OCI-LY3 (cell line): ENCODE measurements at regions not wholly inside any gene's neighbourhood (a gene's known extent, or its start where the extent isn't known, plus 50 kb on each side); places are given as distances from the start of the nearest gene placed in this dataset.
A peak's percentile ranks its signal among the peaks of the same experiment; 100 is the strongest.

Source experiments
- H2AFZ ChIP-seq: fragments of 200-600, 300-600 bp; shearing (Covaris generic); 2 replicates; pipeline ENCODE4 v1.6.0; 2014; ENCODE audit warnings: antibody characterized with exemption, low read depth, low read length
- H3K27ac ChIP-seq: fragments of 200-600, 300-600 bp; sonication (generic); 2 replicates; pipeline ENCODE4 v1.5.1; 2014; ENCODE audit warnings: mild to moderate bottlenecking, low read length, moderate library complexity, mixed read lengths
- H3K27me3 ChIP-seq: fragments of 200-600, 300-600 bp; sonication (generic); 2 replicates; pipeline ENCODE4 v1.6.1; 2014; ENCODE audit warnings: low read depth, low read length, mixed read lengths
- H3K36me3 ChIP-seq: fragments of 200-600, 300-600 bp; sonication (generic); replicated peaks from 2 replicates; pipeline ENCODE3; 2014; ENCODE audit warnings: low read depth, low read length, mixed read lengths
- H3K4me1 ChIP-seq: fragments of 300-600, 200-600 bp; sonication (generic); 2 replicates; pipeline ENCODE4 v1.6.1; 2014; ENCODE audit warnings: low read length, mixed read lengths
- H3K4me2 ChIP-seq: fragments of 200-600, 300-600 bp; sonication (generic); 2 replicates; pipeline ENCODE4 v1.6.1; 2014; ENCODE audit warnings: low read length, mixed read lengths
- H3K4me3 ChIP-seq: fragments of 300-600, 200-600 bp; sonication (generic); 2 replicates; pipeline ENCODE4 v1.5.1; 2014; ENCODE audit warnings: antibody characterized with exemption, mild to moderate bottlenecking, low read length, moderate library complexity
- H3K79me2 ChIP-seq: fragments of 300-600, 200-600 bp; shearing (Covaris generic); 2 replicates; pipeline ENCODE4 v1.6.1; 2014; ENCODE audit warnings: mild to moderate bottlenecking, low read length, mixed read lengths
- H3K9ac ChIP-seq: fragments of 300-600, 200-600 bp; shearing (Covaris generic); 2 replicates; pipeline ENCODE4 v1.6.0; 2014; ENCODE audit warnings: mild to moderate bottlenecking, low read length, moderate library complexity
- H3K9me3 ChIP-seq: fragments of 200-600, 300-600 bp; shearing (Covaris generic); 2 replicates; pipeline ENCODE4 v1.6.1; 2014; ENCODE audit warnings: low read length, mixed read lengths; ENCODE audit not compliant: insufficient read depth
- H4K20me1 ChIP-seq: fragments of 200-600, 300-600 bp; sonication (generic); 2 replicates; pipeline ENCODE4 v1.6.1; 2016; ENCODE audit warnings: low read length, mixed read lengths; ENCODE audit not compliant: insufficient read depth
- CTCF ChIP-seq: fragments of 200-600, 300-600 bp; sonication (generic); IDR thresholded peaks from 2 replicates; pipeline ENCODE4 v1.5.1; 2014; ENCODE audit warnings: antibody characterized with exemption, low read length, low read depth
- EZH2phosphoT487 ChIP-seq: fragments of 200-600 bp; shearing (Covaris generic); IDR thresholded peaks from 2 replicates; pipeline ENCODE4 v1.6.1; 2018; ENCODE audit warnings: antibody characterized with exemption, mixed run types, low read depth

GRCh38 chr4:26076896-26077295 lies 162.9 kb downstream of the SMIM20 start:
- Histone ChIP-seq H3K4me2 (peak overlapping the region; percentile 10; the same call in 1 of the 2 replicates), H3K4me3 (no peak overlapping the region), H3K27me3 (no peaks in the 10 kb centered on the region), H3K79me2 (no peaks in the 10 kb centered on the region), H3K36me3 (peaks cover 15% of the 10 kb centered on the region), H3K27ac (peak overlapping the region; percentile 92), H3K9ac (peak overlapping the region; percentile 7; the same call in 1 of the 2 replicates), H4K20me1 (no peaks in the 10 kb centered on the region), H2AFZ (no peak overlapping the region), H3K4me1 (peaks cover 81% of the 10 kb centered on the region), H3K9me3 (peaks cover 10% of the 10 kb centered on the region)
- TF ChIP-seq EZH2phosphoT487 (no peak), CTCF (no peak)

GRCh38 chr4:26077756-26078155 lies 163.7 kb downstream of the SMIM20 start:
- H3K27ac ChIP-seq = no peak overlapping the region
- TF ChIP-seq CTCF = no peak
- no peaks in the 10 kb centered on the region for H3K79me2 ChIP-seq
- H4K20me1 ChIP-seq = no peaks in the 10 kb centered on the region
- no peak overlapping the region for H3K9ac ChIP-seq
- no peak overlapping the region for H2AFZ ChIP-seq
- H3K4me1 ChIP-seq = peaks cover 84% of the 10 kb centered on the region
- peaks cover 10% of the 10 kb centered on the region for H3K9me3 ChIP-seq
- H3K4me2 ChIP-seq = no peak overlapping the region
- no peak overlapping the region for H3K4me3 ChIP-seq
- H3K36me3 ChIP-seq = peaks cover 15% of the 10 kb centered on the region
- H3K27me3 ChIP-seq = no peaks in the 10 kb centered on the region

GRCh38 chr4:26080870-26081628 lies 167.0 kb downstream of the SMIM20 start:
- Histone ChIP-seq H3K4me2 (peak overlapping the region; percentile 76), H3K27ac (peak overlapping the region; percentile 94), H4K20me1 (no peaks in the 10 kb centered on the region), H3K9ac (peak overlapping the region; percentile 69), H2AFZ (peak overlapping the region; percentile 16; the same call in 1 of the 2 replicates), H3K9me3 (peaks cover 10% of the 10 kb centered on the region), H3K79me2 (no peaks in the 10 kb centered on the region), H3K4me3 (peak overlapping the region; percentile 38), H3K36me3 (peaks cover 15% of the 10 kb centered on the region), H3K27me3 (no peaks in the 10 kb centered on the region), H3K4me1 (peaks cover 91% of the 10 kb centered on the region)
- TF ChIP-seq EZH2phosphoT487 = no peak
- no peak for TF ChIP-seq CTCF

DNA sequence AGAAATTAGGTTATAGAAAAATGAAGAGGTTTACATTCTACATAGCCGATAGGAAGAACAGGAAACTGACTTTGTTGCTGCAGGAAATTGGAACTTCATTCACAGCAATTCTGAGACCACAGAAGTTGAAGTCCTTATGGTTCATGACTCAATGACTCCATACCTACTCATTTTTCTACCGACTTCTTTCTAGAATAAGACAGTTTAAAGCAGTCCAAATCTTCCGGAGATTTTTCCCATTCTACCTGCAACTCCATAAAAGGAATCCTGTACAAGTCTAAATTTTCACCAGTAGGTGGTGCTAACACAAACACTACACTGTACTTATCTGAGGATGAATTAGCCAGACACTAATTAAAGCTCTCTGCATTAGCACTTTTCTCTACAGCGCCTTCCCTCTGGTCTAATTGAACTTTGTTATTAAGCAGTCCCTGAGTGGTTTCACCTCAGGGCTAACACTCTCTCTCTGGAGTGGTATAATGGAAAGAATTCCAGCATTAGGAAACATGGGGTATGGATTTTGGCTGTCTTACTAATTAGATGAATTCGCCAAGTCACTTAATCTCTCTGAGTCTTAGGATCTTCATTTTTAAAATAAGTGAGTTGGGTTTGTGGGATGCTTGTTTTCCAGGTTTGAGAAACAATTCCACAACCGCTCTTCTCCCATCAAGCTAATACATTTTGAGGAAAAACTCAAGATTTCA lies 167.9 kb downstream of the SMIM20 start:
- no peak overlapping the region for H2AFZ ChIP-seq
- H3K4me1 ChIP-seq = peaks cover 92% of the 10 kb centered on the region
- no peaks in the 10 kb centered on the region for H3K79me2 ChIP-seq
- peaks cover 11% of the 10 kb centered on the region for H3K36me3 ChIP-seq
- H3K27ac ChIP-seq = peak overlapping the region; percentile 94
- peak overlapping the region; percentile 76 for H3K4me2 ChIP-seq
- H3K27me3 ChIP-seq = no peaks in the 10 kb centered on the region
- peak overlapping the region; percentile 44 for H3K4me3 ChIP-seq
- H3K9me3 ChIP-seq = peaks cover 6% of the 10 kb centered on the region
- H3K9ac ChIP-seq = peak overlapping the region; percentile 69
- no peak for TF ChIP-seq EZH2phosphoT487
- TF ChIP-seq CTCF = peak; percentile 84
- no peaks in the 10 kb centered on the region for H4K20me1 ChIP-seq
